Epithelial cell of esophagus (primary cell): ENCODE measurements at regions not wholly inside any gene's neighbourhood (a gene's known extent, or its start where the extent isn't known, plus 50 kb on each side); places are given as distances from the start of the nearest gene placed in this dataset.

Experiments used
- DNase-seq: peaks from one replicate; pipeline ENCODE4 v3.0.0; 2010; ENCODE audit warnings: low read depth
- H3K4me3 ChIP-seq: 2 replicates; pipeline ENCODE4 v1.5.1; 2011; ENCODE audit warnings: mild to moderate bottlenecking, low read length, control low read depth
- TF ChIP-seq, protein P1 (sequence below): IDR thresholded peaks from 2 replicates; pipeline ENCODE4 v1.5.1; 2011; ENCODE audit warnings: low read depth, mild to moderate bottlenecking, low read length, control low read depth, inconsistent platforms; ENCODE audit not compliant: insufficient read depth; ENCODE audit errors: missing control alignments

DNA sequence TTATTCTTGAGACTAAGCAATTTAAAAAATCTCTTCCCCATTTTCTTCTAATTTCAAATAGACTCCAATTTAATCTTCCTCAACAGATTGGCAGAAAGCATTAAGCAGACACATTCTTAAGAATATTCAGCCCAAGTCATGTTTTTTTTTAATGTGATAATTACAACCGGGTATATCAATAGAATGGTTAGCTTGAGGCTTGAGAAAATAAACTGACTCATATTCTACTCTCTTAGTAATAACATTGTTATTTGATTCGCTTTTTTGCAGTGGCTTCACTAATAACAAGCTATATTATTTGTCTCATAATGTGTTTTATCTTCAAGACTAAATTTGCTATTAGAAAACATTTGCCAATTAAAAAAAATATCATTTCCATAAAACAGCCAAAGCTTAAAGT, 488.6 kb upstream of the RGS18 start:
- TF ChIP-seq, protein P1, sequence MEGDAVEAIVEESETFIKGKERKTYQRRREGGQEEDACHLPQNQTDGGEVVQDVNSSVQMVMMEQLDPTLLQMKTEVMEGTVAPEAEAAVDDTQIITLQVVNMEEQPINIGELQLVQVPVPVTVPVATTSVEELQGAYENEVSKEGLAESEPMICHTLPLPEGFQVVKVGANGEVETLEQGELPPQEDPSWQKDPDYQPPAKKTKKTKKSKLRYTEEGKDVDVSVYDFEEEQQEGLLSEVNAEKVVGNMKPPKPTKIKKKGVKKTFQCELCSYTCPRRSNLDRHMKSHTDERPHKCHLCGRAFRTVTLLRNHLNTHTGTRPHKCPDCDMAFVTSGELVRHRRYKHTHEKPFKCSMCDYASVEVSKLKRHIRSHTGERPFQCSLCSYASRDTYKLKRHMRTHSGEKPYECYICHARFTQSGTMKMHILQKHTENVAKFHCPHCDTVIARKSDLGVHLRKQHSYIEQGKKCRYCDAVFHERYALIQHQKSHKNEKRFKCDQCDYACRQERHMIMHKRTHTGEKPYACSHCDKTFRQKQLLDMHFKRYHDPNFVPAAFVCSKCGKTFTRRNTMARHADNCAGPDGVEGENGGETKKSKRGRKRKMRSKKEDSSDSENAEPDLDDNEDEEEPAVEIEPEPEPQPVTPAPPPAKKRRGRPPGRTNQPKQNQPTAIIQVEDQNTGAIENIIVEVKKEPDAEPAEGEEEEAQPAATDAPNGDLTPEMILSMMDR, result no peak
- peak; percentile 10 for DNase-seq
- H3K4me3 ChIP-seq, result no peak overlapping the region

DNA sequence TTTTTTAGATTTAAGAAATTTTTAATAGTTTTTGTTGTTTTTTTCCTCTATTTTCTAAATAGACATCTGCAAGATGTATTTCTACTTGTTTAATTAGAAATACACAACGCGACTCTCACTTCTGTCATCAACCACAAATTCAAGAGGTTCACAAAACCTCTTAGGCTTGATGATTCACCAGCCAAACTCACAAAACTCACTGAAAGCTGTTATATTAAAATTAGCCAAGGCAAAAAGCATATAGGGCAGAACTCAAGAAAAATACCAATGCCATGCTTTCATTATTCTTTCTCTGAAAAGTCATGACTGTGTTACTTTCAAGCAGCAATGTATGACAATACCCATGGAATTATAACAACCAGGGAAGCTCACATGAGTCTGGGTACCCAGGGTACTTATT, 487.0 kb upstream of the RGS18 start:
- peak; percentile 5 for DNase-seq
- TF ChIP-seq, protein P1, result no peak

DNA sequence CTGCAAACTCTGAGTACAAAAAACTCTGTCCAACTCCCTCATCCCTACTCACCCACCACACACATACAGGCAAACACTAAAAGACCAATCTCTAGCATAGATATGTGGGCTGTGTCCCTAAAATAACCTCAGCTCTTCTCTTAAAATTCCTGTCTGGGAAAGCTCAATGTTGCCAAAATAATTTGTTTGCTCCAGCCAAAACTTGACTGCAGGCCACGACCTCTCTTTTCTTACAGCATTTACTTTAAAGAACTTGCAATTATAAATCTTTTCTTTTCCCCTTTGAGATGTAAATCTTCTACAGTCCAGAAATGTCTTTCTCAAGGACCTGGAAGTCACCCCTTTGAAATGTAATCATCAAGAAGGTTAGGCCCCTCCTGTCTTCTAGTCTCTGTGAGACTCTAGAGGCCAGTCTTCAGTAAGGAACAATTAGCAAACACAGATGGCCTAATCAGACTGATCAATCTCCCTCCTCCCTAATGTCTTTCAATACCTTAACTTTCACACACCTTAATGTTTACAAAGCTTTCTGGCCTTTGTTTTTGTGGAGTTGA, 483.6 kb upstream of the RGS18 start:
- H3K4me3 ChIP-seq, result no peak overlapping the region
- TF ChIP-seq, protein P1, result no peak
- DNase-seq, result no peak

More for the DNA sequence above, 487.0 kb upstream of the RGS18 start:
- no peak overlapping the region for H3K4me3 ChIP-seq

DNA sequence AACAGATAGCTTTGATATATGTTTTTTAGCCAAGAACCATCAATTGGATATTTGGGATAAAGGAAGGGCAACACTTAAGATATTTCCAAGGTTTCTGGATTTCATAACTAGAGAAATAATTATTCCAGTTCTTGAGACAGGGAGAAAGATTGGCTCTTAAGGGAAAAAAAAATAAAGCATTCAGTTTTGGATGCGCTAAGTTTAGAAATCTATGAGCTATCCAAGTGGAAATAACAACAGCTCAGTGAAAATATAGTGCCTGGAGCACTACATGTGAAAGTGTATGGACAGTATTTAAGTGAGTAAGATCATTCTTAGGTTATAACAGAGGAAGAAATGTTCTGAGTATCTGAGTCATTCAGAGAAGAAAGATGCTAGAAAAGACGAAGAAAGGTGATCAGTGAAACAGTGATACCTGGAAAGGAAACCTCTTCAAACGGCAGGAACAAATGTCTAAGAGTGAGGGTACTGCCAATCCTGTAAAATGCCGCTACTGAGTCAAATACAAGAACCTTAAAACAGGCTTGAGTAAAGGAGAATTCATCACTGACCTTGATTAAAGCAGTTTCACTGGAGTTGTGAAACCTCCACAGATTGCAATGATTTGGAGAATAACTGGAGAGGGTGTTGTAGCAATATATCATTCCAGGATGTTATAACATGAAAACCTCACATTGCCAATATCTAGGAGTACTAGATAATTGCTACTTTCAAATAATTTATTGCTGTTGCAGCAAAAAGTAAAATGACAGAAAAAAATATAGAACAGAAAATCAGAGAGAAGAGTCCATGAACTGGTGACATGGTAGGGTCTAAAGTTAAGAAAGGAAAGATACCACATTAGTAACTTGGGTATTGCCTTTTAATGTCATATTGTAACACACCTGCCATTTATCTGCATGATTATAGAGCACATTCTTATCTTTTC, 482.1 kb upstream of the RGS18 start:
- TF ChIP-seq, protein P1, result no peak
- H3K4me3 ChIP-seq, result no peak overlapping the region
- peak; percentile 2 for DNase-seq

DNA sequence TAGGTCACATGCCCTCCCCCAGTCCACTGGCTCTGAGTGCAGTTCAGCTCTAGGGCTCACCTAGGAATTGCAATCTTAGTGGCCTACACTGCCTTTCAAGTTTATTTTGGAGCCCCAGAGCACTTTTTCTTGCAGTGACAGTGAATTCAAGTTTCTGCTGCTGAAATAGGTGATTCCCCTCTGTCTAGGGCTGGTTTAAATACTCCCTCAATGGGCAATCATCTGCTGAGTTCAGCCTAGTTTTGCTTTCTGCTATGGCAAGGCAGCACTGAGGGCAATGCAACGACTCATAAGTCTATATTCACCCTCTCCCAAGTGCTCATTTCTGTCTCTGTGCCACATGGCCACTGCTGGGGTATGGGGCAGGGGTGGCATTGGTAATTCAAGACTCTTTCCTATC, 472.6 kb upstream of the RGS18 start:
- H3K4me3 ChIP-seq, result no peak overlapping the region
- DNase-seq, result no peak
- TF ChIP-seq, protein P1, result no peak

DNA sequence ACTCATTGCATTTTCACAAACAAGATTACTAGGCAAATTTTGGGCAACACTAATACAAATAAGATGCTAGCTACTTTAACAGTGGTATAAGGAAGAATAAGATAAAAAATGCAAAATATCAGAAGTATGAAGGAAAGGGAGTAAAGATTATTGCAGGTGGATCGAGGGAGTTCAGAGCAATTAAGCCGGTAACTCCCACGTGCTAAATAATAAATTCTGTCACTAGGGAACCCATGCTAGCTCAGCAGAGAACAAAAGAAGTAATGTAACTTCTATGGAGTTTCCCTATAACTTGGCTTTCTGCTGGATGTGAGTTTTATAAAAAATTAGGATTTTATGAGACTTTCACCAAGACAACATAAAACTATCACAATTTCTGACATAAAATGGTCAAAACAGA, 470.5 kb upstream of the RGS18 start:
- DNase-seq, result no peak
- no peak overlapping the region for H3K4me3 ChIP-seq
- TF ChIP-seq, protein P1, result no peak

DNA sequence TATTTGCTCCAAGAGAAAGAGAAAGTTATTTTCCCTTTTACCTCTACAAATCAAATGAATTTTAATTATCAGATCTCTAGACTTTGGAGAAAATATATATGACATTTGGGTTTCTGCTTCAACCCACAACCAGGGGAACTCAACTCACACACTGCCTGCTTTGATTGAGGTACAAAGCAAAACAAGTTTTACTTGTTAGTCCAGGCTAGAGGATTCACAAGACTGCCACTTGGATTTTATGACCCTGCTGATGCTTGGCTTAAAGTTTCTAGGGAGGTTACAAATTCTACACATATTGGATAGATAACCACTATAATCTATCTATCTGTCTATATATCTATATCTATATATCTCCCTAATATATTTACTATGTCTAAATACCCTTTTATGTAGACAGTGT, 467.3 kb upstream of the RGS18 start:
- TF ChIP-seq, protein P1, result no peak
- no peak overlapping the region for H3K4me3 ChIP-seq
- DNase-seq, result peak; percentile 46
